ENCODE measurements at regions not wholly inside any gene's neighbourhood (a gene's known extent, or its start where the extent isn't known, plus 50 kb on each side); places are given as distances from the start of the nearest gene placed in this dataset.
"Not testable (repeated sequence)": the region's sequence is repeated elsewhere in the genome, so short reads cannot be mapped to it uniquely, and the experiment has no call there.

DNA sequence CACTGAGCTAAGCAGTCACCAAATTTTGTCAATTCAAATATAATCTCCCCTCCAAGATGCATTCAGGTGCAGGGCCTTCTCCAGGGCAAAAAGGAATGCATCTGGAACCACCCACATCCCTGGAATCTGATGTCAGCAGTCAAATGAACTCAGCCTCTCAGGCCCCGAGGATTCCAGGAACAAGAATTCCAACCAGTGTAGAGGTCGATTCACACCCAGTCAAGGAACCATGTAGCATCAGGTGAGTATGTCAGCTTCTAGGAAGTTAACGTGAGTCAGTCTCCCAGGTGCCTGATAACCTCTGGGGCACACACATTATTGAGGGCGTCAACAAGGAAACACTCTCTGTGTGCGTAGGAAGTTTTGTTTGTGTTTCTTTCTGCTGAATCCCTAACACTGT, 122.2 kb upstream of the VOPP1 start:
- H3K9me3 ChIP-seq (ENCODE audit: control insufficient read depth in 2 of 3, insufficient read depth in 1 of 3, low read length in 3 of 3); intact Hi-C loops (cut with DNase I); H3K27ac ChIP-seq (ENCODE audit: low read depth in 2 of 2, low read length in 2 of 2); H3K36me3 ChIP-seq (ENCODE audit: control insufficient read depth in 2 of 3, insufficient read depth in 3 of 3, low read length in 3 of 3); H3K27me3 ChIP-seq (ENCODE audit: control insufficient read depth, insufficient read depth, low read length); H3K4me3 ChIP-seq (ENCODE audit: low read length in 3 of 3); H3K9ac ChIP-seq (ENCODE audit: low read length in 3 of 3); H3K4me1 ChIP-seq (ENCODE audit: control insufficient read depth in 2 of 3, insufficient read depth in 2 of 3, low read depth in 1 of 3, low read length in 3 of 3); FAIRE-seq: not testable (repeated sequence)
- peak in 2 of 5 donors; percentile 21 to 41 for DNase-seq

DNA sequence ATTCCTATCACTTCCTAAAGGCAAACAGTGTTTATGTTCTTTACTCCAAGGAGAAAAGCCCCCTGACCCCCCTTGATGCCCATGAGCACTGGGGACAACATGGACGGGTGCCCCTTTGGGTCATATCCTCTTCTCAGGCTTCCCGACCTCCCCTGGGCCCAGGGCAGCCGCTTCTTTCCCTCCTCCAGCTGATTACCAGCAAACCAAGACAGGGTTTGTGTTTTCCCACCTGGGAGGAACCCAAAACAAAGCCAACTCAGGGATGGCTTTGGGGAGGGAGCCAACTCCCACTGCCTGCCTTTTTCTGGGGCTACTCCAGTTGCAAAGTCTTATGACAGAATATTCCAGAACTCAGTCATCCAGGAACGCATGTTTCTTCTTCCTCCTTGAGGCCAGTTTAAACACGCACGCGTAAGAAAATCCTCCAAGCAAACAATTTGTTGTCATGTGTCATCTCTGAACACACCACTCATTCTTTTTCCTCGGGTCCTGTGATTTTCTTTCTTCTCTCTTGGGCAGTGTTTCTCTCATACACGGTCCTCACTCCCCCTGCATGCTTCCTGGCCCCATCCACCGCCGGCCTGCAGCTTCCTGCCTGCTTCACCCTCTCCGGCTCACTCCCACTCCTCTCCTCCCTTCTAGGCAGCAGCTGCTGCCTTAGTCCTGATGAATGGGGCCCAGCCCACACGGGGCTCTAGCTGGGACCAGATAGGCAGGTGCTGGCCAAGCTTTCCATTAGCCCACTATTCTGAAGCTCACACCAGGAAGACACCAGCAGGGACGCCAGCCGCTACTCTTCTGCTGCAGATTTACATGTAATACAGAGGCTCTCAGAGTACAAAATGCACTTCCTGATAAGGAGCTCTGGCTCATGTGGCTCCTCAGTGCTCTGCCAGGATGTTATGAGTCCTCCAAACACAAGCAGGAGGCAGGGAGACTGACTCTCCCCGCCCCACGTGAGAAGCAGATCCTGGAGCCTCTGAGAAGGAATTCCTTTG, 116.7 kb upstream of the VOPP1 start:
- intact Hi-C loops (cut with DNase I); H3K9me3 ChIP-seq (ENCODE audit: control insufficient read depth in 2 of 3, insufficient read depth in 1 of 3, low read length in 3 of 3); H3K27ac ChIP-seq (ENCODE audit: low read depth in 2 of 2, low read length in 2 of 2); H3K27me3 ChIP-seq (ENCODE audit: control insufficient read depth, insufficient read depth, low read length); FAIRE-seq; H3K4me3 ChIP-seq (ENCODE audit: low read length in 3 of 3); H3K9ac ChIP-seq (ENCODE audit: low read length in 3 of 3); H3K36me3 ChIP-seq (ENCODE audit: control insufficient read depth in 2 of 3, insufficient read depth in 3 of 3, low read length in 3 of 3); H3K4me1 ChIP-seq (ENCODE audit: control insufficient read depth in 2 of 3, insufficient read depth in 2 of 3, low read depth in 1 of 3, low read length in 3 of 3): not testable (repeated sequence)
- DNase-seq, result peak in 4 of 5 donors; percentile 65 to 81 (median 72)

DNA sequence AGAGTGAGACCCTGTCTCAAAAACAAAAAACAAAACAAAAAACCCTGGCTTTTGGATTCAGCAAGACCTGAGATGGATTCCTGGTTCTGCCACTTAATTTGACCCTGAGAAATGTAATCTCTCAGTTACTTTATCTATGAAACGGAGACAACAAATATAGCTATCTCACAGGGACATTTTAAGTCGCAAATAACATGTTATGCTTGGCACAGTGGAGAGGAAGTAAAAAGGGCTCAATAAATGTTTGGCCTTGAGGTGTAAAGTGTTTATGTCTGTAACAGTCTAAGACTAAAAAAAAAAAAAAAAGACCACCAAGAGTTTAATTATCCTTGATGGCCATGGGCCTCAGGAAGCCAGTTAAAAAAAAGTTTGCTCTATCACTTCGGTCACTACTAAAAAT, 116.0 kb upstream of the VOPP1 start:
- H3K9me3 ChIP-seq (ENCODE audit: control insufficient read depth in 2 of 3, insufficient read depth in 1 of 3, low read length in 3 of 3); H3K27me3 ChIP-seq (ENCODE audit: control insufficient read depth, insufficient read depth, low read length); H3K27ac ChIP-seq (ENCODE audit: low read depth in 2 of 2, low read length in 2 of 2); H3K4me3 ChIP-seq (ENCODE audit: low read length in 3 of 3); intact Hi-C loops (cut with DNase I); H3K9ac ChIP-seq (ENCODE audit: low read length in 3 of 3); H3K4me1 ChIP-seq (ENCODE audit: control insufficient read depth in 2 of 3, insufficient read depth in 2 of 3, low read depth in 1 of 3, low read length in 3 of 3); FAIRE-seq; H3K36me3 ChIP-seq (ENCODE audit: control insufficient read depth in 2 of 3, insufficient read depth in 3 of 3, low read length in 3 of 3): not testable (repeated sequence)
- peak in 2 of 5 donors; percentile 31 to 47 for DNase-seq

DNA sequence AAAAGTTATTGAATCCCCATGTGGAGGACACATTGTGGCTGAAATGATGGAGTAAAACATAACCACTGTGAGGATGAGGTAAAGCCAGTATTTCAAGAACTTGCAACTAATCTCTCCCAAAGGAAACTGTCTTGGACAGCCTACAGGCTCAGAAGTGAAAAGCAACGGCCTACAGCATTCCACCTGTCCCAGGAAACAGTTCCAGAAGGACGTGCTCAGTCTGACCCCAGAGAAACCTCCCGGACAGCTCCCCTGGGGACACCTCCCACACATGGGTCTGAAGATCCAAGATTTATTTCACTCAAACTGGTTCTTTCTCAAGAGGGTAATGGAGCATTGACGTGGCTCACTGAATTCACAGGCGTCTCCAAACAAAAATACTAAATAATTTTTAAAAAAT, 115.0 kb upstream of the VOPP1 start:
- H3K36me3 ChIP-seq (ENCODE audit: control insufficient read depth in 2 of 3, insufficient read depth in 3 of 3, low read length in 3 of 3); H3K27me3 ChIP-seq (ENCODE audit: control insufficient read depth, insufficient read depth, low read length); FAIRE-seq; H3K9me3 ChIP-seq (ENCODE audit: control insufficient read depth in 2 of 3, insufficient read depth in 1 of 3, low read length in 3 of 3); H3K4me1 ChIP-seq (ENCODE audit: control insufficient read depth in 2 of 3, insufficient read depth in 2 of 3, low read depth in 1 of 3, low read length in 3 of 3); H3K4me3 ChIP-seq (ENCODE audit: low read length in 3 of 3); H3K9ac ChIP-seq (ENCODE audit: low read length in 3 of 3); H3K27ac ChIP-seq (ENCODE audit: low read depth in 2 of 2, low read length in 2 of 2); intact Hi-C loops (cut with DNase I); DNase-seq: not testable (repeated sequence)

DNA sequence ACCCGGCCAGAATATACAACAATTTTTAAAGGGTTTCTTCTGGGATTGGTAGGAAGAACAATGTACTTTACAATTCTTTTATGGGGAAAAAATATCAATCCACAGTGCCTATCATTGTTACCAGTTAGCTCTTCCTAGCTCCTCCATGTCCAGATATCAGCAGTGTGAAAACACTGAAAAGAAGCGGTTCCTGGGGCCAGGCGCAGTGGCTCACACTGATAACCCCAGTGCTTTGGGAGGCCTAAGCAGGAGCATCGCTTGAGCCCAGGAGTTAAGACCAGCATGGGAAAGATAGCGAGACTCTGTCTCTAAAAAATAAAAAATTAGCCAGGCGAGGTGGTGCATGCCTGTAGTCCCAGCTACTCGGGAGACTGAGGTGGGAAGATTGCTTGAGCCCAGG, 114.5 kb upstream of the VOPP1 start:
- H3K4me1 ChIP-seq (ENCODE audit: control insufficient read depth in 2 of 3, insufficient read depth in 2 of 3, low read depth in 1 of 3, low read length in 3 of 3); H3K9me3 ChIP-seq (ENCODE audit: control insufficient read depth in 2 of 3, insufficient read depth in 1 of 3, low read length in 3 of 3); H3K4me3 ChIP-seq (ENCODE audit: low read length in 3 of 3); H3K27me3 ChIP-seq (ENCODE audit: control insufficient read depth, insufficient read depth, low read length); intact Hi-C loops (cut with DNase I); DNase-seq; H3K36me3 ChIP-seq (ENCODE audit: control insufficient read depth in 2 of 3, insufficient read depth in 3 of 3, low read length in 3 of 3); H3K9ac ChIP-seq (ENCODE audit: low read length in 3 of 3); H3K27ac ChIP-seq (ENCODE audit: low read depth in 2 of 2, low read length in 2 of 2); FAIRE-seq: not testable (repeated sequence)

DNA sequence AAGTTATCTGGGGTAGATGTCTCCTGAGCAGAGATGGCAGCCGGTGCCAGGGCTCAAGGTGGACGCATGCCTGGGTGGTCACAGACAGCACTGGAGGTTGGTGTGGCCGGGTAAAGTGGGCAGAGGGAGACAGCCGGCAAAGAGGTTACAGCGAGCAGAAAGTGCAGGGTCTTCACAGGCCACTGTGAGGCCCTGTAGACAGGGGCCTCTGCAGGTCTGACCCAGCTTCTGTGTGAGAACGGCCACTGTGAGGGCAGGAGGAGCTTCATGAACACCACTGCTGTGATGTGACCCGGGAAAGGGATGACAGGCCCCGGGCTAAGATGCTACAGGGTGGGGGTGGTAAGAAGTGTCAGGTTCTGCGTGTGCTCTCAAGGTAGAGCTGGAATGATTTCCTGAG, 111.2 kb upstream of the VOPP1 start:
- DNase-seq; H3K36me3 ChIP-seq (ENCODE audit: control insufficient read depth in 2 of 3, insufficient read depth in 3 of 3, low read length in 3 of 3); H3K27ac ChIP-seq (ENCODE audit: low read depth in 2 of 2, low read length in 2 of 2); H3K4me1 ChIP-seq (ENCODE audit: control insufficient read depth in 2 of 3, insufficient read depth in 2 of 3, low read depth in 1 of 3, low read length in 3 of 3); H3K9me3 ChIP-seq (ENCODE audit: control insufficient read depth in 2 of 3, insufficient read depth in 1 of 3, low read length in 3 of 3); intact Hi-C loops (cut with DNase I); H3K9ac ChIP-seq (ENCODE audit: low read length in 3 of 3); FAIRE-seq; H3K4me3 ChIP-seq (ENCODE audit: low read length in 3 of 3); H3K27me3 ChIP-seq (ENCODE audit: control insufficient read depth, insufficient read depth, low read length): not testable (repeated sequence)

DNA sequence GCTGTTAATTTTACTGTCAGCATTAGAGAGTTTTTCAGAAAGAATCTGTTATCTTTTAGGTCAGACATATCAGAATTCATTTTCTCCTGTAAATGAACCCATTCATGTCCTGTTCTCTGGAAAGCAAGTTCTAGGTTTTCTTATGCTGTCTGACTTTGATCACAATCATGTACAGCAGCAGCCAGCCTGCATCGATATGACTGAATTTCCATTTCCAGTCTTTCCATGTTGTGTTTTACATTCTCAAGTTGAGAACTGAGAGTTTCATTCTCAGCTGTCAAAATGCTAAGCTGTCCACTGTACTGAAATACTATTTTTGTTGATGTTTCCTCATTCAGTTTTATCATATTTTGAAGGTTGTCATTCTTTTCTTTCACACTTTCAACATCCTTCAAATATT, 103.3 kb upstream of the VOPP1 start:
- H3K27ac ChIP-seq (ENCODE audit: low read depth in 2 of 2, low read length in 2 of 2); DNase-seq; H3K4me3 ChIP-seq (ENCODE audit: low read length in 3 of 3); FAIRE-seq; H3K9ac ChIP-seq (ENCODE audit: low read length in 3 of 3); intact Hi-C loops (cut with DNase I); H3K36me3 ChIP-seq (ENCODE audit: control insufficient read depth in 2 of 3, insufficient read depth in 3 of 3, low read length in 3 of 3); H3K4me1 ChIP-seq (ENCODE audit: control insufficient read depth in 2 of 3, insufficient read depth in 2 of 3, low read depth in 1 of 3, low read length in 3 of 3); H3K27me3 ChIP-seq (ENCODE audit: control insufficient read depth, insufficient read depth, low read length); H3K9me3 ChIP-seq (ENCODE audit: control insufficient read depth in 2 of 3, insufficient read depth in 1 of 3, low read length in 3 of 3): not testable (repeated sequence)

DNA sequence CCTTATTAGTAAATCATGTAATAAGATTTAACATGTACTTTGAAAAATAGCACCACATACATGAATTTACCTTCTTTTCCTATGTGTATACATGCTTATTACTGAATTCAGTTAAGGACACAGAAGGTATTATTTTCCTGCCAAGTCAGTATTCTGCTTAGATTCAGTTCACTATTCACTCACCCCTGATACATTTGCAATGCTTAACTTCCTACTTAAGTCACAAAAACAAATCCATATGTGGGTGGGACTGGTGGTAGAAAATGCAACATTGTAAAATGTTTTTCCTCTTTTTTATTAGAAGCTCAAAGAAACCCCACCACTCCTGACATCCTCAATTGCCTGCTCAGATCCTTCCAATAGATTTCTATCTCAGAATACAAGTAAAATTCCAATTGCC, 101.2 kb upstream of the VOPP1 start:
- H3K9ac ChIP-seq (ENCODE audit: low read length in 3 of 3); DNase-seq; H3K4me3 ChIP-seq (ENCODE audit: low read length in 3 of 3); H3K9me3 ChIP-seq (ENCODE audit: control insufficient read depth in 2 of 3, insufficient read depth in 1 of 3, low read length in 3 of 3); H3K27me3 ChIP-seq (ENCODE audit: control insufficient read depth, insufficient read depth, low read length); H3K27ac ChIP-seq (ENCODE audit: low read depth in 2 of 2, low read length in 2 of 2); H3K4me1 ChIP-seq (ENCODE audit: control insufficient read depth in 2 of 3, insufficient read depth in 2 of 3, low read depth in 1 of 3, low read length in 3 of 3); H3K36me3 ChIP-seq (ENCODE audit: control insufficient read depth in 2 of 3, insufficient read depth in 3 of 3, low read length in 3 of 3); FAIRE-seq; intact Hi-C loops (cut with DNase I): not testable (repeated sequence)

Data from kidney (tissue), 10 donors.